ENCODE measurements at regions not wholly inside any gene's neighbourhood (a gene's known extent, or its start where the extent isn't known, plus 50 kb on each side); places are given as distances from the start of the nearest gene placed in this dataset.

GRCh38 chr3:103787164-103787871, 1352.5 kb downstream of the ZPLD1 start:
- H3K4me3 ChIP-seq (ENCODE audit: low read length): no peak overlapping the region
- DNase-seq (ENCODE audit: low read depth): no peak
- no peak for TF ChIP-seq CTCF (conservative IDR thresholded peaks at IDR 0.05; ENCODE audit: low read length)

GRCh38 chr3:103787879-103788278, 1353.1 kb downstream of the ZPLD1 start:
- no peak for DNase-seq (ENCODE audit: low read depth)
- no peak overlapping the region for H3K4me3 ChIP-seq (ENCODE audit: low read length)
- TF ChIP-seq CTCF (conservative IDR thresholded peaks at IDR 0.05; ENCODE audit: low read length): no peak

- no peak for DNase-seq (ENCODE audit: low read depth)
- no peak overlapping the region for H3K4me3 ChIP-seq (ENCODE audit: low read length)
- no peak for TF ChIP-seq CTCF (conservative IDR thresholded peaks at IDR 0.05; ENCODE audit: low read length)
These were observed 1357.1 kb downstream of the ZPLD1 start for GRCh38 chr3:103791786-103792515.

GRCh38 chr3:103794656-103795055, 1359.8 kb downstream of the ZPLD1 start:
- DNase-seq (ENCODE audit: low read depth): no peak
- no peak overlapping the region for H3K4me3 ChIP-seq (ENCODE audit: low read length)
- no peak for TF ChIP-seq CTCF (conservative IDR thresholded peaks at IDR 0.05; ENCODE audit: low read length)

- no peak for DNase-seq (ENCODE audit: low read depth)
- TF ChIP-seq CTCF (conservative IDR thresholded peaks at IDR 0.05; ENCODE audit: low read length): no peak
- H3K4me3 ChIP-seq (ENCODE audit: low read length): no peak overlapping the region
These were observed 1361.3 kb downstream of the ZPLD1 start for GRCh38 chr3:103796068-103796467.

- no peak for DNase-seq (ENCODE audit: low read depth)
- H3K4me3 ChIP-seq (ENCODE audit: low read length): no peak overlapping the region
- no peak for TF ChIP-seq CTCF (conservative IDR thresholded peaks at IDR 0.05; ENCODE audit: low read length)
These were observed 1369.0 kb downstream of the ZPLD1 start for GRCh38 chr3:103803787-103804186.

- no peak for TF ChIP-seq CTCF (conservative IDR thresholded peaks at IDR 0.05; ENCODE audit: low read length)
- no peak overlapping the region for H3K4me3 ChIP-seq (ENCODE audit: low read length)
- DNase-seq (ENCODE audit: low read depth): no peak
These were observed 1375.4 kb downstream of the ZPLD1 start for GRCh38 chr3:103810167-103810566.
